PC-9 (cell line): ENCODE measurements at regions not wholly inside any gene's neighbourhood (a gene's known extent, or its start where the extent isn't known, plus 50 kb on each side); places are given as distances from the start of the nearest gene placed in this dataset.

Source experiments
- CTCF ChIP-seq: fragments of 200-600 bp; sonication (generic); conservative IDR thresholded peaks from 2 replicates; pipeline ENCODE4 v1.6.1; 2017; ENCODE audit warnings: mixed run types, antibody characterized with exemption, mild to moderate bottlenecking, moderate library complexity
- EZH2 ChIP-seq: fragments of 200-600 bp; sonication (generic); IDR thresholded peaks from 2 replicates; pipeline ENCODE4 v1.8.0; 2017; ENCODE audit warnings: antibody characterized with exemption, low read depth

GRCh38 chr16:73216932-73217331, 169.0 kb upstream of the ZFHX3 start:
- TF ChIP-seq CTCF (no peak), EZH2 (no peak)
